HG03045 (cell line): ENCODE measurements at regions not wholly inside any gene's neighbourhood (a gene's known extent, or its start where the extent isn't known, plus 50 kb on each side); places are given as distances from the start of the nearest gene placed in this dataset.
"Not testable (repeated sequence)": the region's sequence is repeated elsewhere in the genome, so short reads cannot be mapped to it uniquely, and the experiment has no call there.

Experiments used
- ATAC-seq: cut with Tn5 transposase; IDR thresholded peaks from one replicate; pipeline ENCODE4 v1.9.1; 2021; ENCODE audit warnings: mild to moderate bottlenecking, moderate library complexity; ENCODE audit not compliant: unreplicated experiment

DNA sequence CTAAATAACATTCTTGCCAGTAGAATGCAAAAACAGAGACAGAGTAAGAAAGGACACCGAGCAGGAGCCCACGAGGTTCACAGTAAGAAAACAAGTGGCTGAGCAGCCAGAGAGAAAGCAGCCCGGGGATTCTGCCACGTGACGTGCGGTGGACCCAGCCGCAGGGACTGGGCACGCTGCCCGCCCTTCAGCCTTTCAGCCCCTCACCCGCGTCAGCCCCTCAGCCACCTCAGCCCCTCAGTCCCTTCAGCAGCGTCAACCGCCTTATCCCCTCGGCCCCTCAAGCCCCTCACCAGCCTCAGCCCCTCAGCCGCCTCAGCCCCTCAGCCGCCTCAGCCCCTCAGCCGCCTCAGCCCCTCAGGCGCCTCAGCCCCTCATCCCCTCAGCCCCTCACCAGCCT is 1532.2 kb downstream of the REEP3 start:
- ATAC-seq = not testable (repeated sequence)

DNA sequence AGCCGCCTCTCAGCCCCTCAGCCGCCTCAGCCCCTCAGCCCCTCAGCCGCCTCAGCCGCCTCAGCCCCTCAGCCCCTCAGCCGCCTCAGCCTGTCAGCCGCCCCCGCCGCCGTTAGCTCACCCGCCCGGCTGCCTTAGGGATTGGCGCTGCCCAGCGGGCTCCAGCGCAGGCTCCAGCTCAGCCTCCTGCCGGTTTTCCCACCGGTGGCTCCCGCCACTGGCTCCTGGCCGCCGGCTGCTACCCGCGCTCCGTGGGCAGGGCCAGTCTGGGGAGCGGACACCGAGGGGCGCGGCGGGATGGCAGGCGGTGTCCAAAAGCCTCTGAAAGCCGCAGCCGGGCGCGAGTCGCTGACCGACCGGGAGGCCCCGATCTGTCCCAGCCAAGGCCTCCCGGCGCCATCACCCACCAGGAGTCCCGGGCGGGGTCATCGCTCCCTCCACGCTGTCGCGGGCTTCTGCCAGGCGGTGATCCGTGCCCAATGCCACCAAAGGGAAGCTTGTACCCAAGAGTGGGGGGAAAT is 1532.7 kb downstream of the REEP3 start:
- ATAC-seq = not testable (repeated sequence)

DNA sequence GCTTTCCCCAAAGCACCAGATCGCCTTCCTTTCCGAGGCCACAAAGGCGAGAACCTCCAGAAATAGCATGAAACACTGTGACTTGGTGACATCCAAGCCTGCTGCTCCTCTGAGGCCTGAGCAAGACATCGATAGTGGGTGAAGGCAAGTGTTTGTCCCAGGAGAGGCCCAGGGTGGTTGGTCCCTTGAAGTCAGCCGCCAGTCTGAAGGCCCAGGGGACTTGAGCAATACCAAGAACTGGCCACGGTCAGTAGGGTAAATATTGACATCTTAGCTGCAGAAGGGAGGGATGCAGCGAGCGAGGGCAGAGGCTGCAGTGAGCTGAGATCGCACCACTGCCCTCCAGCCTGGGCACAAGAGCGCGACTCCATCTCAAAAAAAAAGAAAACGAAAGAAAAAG is 1533.5 kb downstream of the REEP3 start:
- ATAC-seq = not testable (repeated sequence)

DNA sequence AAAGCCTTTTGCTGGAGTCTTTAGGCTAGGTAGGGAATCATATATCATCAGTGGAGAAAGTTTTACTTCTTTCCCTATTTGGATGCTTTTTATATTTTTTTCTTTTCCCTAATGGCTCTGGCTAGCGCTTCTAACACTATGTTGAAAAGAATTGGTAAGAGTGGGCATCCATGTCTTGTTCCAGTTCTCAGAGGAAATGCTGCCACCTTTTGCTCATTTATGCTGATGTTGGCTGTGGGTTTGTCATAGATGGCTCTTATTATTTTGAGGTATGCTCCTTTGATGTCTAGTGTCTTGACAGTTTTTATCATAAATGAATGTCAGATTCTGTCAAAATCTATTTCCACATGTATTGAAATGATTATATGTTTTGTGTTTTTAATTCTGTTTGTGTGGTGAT is 1544.1 kb downstream of the REEP3 start:
- ATAC-seq = no peak

DNA sequence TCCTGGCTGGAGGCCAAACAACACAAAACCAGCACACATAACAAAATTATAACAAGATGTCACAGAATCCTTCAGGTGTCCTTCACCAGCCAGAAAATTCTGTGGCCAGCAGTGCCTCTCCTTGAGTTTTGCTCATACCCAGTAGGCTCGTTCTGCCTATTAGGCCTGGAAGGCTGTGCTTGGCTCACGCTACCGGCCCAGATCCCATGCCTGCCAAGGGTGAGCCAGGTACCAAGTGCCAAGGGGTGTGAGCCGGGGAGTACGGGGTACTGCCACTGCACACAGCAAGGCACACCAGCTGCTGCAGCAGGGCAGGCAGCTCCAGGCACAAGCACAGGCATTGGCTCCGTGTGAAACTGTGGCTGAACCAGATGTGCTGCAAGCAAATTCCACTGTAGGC is 1562.0 kb downstream of the REEP3 start:
- ATAC-seq = no peak

DNA sequence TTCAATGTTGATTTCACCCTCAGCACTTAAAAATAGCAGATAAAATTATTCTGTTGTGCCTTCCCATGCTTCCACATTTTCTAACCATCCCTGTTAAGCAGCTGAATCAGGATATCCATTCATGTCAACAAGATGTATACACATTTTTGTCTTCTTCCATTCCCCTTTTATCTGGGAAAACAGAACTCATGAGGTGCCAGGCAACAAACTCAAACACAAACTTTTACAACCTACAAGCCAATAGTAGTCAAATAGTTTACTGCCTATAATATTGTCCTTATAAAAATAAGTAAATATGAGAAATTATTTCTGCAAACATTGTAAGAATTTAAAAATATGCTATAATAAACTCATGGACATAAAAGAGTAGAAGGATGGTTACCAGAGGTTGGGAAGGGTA is 1569.8 kb downstream of the REEP3 start:
- no peak for ATAC-seq

DNA sequence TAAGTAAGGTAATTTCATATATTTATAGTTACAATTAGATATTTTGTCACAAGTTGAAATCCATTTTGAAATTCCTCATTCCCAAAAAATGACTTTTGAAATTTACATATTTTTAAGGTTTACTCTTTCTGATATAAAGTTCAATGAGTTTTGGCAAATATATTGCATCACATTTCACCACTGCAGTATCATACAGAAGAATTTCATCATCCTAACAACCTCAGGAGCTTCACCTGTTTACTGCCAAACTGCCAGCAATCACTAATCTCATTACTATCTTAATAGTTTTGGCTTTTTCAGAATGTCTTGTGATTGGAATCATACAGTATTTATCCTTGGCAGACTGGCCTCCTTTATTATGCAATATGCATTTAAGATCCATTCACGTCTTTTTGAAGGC is 1578.9 kb downstream of the REEP3 start:
- ATAC-seq = no peak

DNA sequence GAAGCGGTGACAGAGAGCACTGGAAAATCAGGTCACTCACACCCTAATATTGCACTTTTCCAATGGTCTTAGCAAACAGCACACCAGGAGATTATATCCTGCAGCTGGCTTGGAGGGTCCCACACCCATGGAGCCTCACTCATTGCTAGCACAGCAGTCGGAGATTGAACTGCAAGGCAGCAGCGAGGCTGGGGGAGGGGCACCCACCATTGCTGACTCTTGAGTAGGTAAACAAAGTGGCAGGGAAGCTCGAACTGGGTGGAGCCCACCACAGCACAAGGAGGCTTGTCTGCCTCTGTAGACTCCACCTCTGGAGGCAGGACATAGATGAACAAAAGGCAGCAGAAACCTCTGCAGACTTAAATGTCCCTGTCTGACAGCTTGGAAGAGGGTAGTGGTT is 1579.7 kb downstream of the REEP3 start:
- not testable (repeated sequence) for ATAC-seq

DNA sequence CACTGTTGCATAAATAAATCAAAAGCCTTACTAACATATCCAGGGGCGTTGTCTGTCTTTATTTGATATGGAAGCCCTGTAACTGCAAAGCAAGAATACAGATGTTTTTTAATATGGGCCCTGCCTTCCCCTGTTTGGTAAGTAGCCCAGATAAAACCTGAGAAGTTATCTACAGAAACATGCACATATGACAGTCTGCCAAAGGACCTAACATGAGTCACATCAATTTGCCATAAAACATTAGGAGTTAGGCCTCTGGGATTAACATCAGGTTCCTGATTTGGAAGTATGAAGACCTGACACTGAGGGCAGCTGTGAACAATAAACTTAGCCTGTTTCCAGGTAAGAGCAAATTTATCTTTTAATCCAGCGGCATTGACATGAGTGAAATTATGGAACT is 1588.8 kb downstream of the REEP3 start:
- ATAC-seq = no peak

DNA sequence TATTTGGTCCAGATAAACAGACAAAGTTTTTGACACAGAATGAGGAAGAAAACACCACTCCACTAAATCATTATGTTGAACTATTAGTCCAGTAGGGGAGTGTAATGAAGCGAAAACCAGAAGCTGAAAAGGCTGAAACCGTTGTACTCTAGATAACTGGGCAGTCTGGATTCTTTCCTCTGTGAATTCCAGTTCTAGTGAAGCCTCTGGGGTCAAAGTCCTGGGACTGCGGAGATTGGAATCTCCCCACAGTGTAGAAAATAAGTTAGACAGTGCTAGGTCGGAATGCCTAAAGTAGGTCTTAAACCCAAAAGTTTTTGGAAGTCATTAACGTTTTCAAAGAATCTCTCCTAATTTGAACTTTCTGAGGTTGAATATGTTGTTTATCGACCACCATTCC is 1589.9 kb downstream of the REEP3 start:
- not testable (repeated sequence) for ATAC-seq

DNA sequence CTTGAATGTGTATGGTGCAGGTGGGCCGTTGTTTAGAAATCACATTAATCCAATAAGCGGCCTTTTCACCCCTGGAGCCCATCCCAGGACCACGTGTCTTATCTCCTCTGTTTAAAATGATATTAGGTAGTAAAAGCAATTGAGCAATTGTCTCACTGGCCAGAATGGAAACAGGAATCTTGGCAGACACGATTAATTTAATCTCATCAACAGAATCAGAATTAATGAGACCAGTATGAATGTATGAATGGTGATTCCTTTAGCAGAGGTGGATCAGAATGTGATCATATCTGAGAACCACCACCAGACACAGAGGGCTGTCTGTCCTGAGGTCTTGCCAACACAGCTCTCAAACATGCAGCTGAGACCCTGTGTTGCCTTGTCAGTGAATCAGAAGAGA is 1591.4 kb downstream of the REEP3 start:
- ATAC-seq = no peak

DNA sequence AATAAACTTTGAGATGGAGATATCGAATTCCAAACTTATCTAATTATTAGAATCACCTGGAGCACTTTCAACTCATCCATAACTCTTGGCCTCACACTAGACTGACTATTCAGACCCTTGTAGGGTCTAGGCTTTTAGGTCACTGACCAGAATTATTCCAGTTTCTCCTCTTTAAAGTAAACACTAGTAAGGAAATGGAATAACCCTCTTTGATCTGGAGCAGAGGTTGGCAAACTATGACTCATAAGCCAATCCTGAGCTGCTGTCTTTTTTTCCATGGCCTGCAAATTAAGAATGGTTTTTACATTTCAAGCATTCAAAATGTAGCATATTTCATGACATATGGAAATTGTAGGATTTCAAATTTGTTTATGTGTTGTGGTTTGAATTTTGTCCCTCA is 1601.9 kb downstream of the REEP3 start:
- ATAC-seq = no peak

DNA sequence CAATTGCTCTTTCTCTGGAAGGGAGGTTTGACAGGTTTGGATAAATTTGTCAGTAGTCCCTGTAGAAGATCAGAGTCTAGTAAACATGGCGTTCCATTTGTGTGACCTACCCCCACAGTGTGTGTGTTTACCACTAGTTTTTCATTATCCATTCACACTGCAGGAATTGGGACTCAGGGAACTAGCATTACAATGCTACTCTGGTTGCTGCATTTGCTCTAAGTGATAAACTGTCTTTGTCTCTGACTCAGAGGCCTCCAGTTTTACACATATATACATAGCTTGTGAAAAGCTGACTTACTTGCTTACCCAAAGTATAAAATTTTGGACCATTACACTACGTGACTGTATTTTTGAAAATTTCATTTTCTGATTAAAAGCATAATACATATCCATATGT is 1604.0 kb downstream of the REEP3 start:
- no peak for ATAC-seq

DNA sequence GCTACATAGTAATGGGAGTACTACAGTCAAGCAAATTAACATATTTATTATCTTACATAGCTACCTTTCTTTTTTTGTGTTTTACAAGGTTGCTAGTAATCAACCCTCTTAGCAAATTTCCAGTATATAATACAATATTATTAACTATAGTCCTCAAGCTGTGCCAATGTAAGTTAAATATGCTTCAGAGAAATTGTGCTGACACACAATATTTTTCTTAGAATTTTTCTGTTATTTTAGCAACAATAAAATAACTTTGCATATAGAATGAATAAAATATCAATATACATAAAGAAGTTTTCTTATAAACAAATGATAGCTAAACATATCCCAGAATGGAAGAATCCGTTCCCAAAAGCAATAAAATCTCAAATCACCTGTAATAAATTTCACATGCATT is 1605.1 kb downstream of the REEP3 start:
- no peak for ATAC-seq

DNA sequence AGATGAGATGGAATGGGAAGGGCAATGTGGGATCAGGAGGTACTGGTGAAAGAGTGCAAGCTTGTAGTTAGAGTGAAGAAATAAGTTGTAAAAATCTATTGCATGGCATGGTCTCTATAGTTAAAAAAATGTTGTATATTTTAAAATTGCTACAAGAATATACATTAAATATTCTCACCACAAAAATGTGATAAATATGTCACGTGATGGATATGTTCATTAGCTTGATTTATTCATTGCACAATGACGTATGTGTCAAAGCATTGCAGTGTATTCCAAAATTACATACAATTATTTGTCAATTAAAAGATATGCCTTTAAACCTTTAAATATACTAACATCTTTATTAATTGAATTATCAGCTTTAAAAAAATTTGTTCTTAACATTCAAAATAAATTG is 1607.1 kb downstream of the REEP3 start:
- ATAC-seq = no peak

DNA sequence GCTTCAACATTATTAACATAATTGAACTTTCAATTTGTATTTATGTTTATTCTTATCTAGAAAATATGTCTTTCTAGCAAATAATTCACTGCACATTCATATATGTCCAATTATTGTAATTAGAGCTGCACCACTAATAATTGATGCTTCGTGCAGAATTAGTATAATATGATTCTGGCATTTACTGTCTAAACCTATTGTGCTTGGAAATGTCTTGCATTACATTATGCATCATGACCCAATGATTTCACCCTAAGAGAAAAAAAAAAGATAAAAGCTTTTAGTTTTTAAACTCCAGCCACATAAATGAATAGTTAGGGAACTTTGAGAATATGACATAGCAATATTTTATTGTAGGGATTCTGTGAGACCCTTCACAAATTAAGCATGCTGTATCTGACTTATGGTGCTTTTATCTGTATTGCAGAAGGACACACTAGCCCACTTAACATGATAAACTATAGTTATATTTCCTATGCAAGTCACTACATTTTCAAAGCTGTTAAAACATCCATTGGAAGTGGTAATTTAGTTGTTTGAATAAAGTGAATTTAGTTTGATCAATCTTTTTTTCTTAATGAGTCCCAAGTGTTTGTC is 1609.1 kb downstream of the REEP3 start:
- no peak for ATAC-seq

DNA sequence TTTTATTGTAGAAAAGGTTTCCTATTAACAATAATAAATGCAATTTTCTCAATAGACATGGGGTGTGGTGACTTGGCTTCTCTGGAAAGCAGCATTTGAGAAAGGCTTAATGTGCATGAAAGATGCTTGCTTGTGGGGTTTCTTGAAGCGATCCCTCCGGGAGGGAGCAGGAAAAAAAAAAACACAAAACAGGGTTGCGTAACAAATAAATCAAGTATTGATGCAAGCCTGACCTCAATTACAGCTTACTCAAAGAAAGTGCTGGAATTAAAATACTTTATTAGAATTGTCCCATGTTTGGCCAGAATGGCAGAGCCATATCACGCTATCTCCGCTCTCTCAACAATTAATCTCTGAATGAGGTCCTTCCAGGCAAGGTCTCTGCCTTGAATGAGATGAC is 1612.5 kb downstream of the REEP3 start:
- no peak for ATAC-seq

DNA sequence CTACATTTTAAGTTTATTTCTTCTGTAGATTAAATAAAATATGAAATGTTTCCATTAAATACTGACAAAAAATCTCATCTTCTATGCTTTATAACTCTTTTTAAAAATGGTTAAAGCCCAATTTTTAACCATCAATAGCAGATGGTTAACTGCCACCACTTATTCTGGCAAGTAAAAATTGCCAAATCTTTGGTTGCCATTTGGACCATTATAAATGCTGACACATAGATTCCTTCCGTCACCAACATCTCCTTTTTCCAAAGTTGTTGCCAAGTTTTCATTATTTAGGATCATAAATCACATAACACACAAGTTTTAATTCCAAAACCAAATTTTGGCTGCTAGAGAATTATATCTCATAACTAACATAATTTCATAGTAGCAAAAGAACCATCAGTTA is 1614.3 kb downstream of the REEP3 start:
- ATAC-seq = no peak

DNA sequence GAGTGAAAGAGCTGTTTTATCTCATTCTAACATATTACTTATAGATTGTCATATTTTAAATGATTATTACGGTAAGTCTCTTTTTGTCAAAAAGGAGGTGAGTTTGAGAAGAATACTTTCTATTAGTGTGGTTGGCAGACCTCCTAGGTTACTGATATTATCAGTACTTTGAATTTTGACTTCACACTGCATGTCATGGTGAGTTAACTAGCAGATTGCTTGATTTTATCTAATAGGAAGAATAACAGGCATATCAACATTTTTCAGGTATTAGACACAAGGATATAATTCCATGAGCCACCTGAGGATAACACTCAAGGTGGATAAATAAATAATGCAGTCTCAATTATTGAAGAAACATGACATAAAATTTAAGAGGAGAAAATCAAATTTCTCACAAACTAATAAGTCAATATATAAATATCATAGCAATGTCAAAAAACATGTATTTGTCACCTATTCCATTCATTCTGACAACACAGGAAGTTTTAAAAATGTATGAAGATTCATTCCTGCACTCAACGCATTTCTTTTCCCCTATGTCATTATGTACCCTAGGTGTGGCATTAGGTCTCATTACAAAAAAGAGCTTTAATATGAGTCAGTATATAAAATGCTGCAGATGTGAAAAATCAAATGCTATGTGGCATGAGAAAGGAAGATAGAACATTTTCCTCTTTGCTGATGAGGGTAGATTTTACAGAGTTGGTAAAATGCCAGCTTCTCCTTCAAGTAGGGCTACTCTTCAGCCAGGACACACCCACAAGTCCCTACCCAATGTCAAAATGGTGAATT is 1621.6 kb downstream of the REEP3 start:
- ATAC-seq = no peak

DNA sequence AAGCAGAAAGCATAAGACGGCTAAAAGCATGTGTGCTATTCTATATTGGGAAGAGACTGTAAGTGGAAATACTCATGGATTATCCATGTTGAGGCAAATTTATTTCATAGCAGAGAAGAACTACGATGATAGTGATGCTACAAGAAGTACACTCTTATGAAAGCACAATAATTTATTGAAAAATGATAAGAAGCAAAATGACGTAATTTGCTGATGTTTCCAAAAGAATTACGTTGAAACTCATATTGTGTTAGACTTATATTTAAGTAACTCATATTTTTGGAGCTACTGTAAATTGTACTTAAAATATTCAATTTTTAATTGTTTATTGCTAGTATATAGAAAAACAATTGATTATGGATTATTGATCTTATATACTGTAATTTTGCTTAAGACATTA is 1622.5 kb downstream of the REEP3 start:
- ATAC-seq = no peak

DNA sequence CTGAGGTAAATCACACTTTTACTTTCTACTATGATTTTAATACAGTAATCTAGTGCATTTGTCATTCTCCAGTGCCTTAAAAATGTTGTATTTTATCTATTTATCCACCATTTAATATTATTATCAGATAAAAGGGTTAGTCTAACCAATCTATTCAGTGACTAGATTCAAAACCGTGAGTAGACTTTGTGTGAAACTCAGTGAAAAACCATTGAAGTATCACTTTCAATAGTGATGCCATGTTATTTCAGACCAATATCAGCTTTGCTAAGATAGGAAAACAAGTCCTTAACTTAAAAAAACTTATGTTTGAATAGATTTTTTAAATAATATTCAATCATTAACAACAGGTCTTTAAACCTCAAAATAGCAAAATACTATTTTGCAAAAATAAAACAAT is 1628.7 kb downstream of the REEP3 start:
- ATAC-seq = no peak

DNA sequence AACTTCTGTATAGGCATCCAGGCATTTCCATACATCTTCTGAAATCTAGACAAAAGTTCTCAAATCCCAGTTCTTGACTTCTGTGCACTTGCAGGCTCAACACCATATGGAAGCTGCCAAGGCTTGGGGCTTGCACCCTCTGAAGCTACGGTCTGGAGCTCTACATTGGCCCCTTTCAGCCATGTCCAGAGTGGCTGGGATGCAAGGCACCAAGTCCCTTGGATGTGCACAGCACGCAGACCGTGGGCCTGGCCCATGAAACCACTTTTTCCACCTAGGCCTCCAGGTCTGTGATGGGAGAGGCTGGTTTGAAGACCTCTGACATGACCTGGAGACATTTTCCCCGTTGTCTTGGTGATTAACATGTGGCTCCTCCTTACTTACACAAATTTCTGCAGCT is 1645.1 kb downstream of the REEP3 start:
- ATAC-seq = no peak

DNA sequence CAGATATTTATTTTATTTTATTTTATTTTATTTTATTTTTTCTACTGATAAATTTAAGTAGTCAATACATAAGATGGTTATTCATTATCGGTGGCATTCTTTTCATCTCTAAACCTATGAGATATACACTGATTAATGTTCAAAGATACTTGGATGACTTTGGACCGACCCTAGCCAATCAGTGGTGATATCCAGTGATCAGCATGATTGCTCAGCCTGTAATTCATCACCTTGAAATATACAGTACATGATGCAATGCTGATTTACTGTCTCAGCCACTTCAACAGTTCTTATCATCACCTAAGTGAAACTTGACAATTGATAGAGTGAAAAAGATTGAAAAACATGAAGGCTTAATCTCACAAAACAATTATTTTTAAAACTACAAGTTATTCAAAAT is 1651.0 kb downstream of the REEP3 start:
- ATAC-seq = no peak
